Breast epithelium (tissue), 3 donors: ENCODE measurements at regions not wholly inside any gene's neighbourhood (a gene's known extent, or its start where the extent isn't known, plus 50 kb on each side); places are given as distances from the start of the nearest gene placed in this dataset.

Experiments used
- CTCF ChIP-seq, 3 donors: fragments of 450-650 bp; IDR thresholded peaks; one replicate each; pipeline ENCODE4 v1.5.1; 2016 to 2017; ENCODE audit warnings: antibody characterized with exemption in 3 of 3, mild to moderate bottlenecking in 3 of 3, moderate library complexity in 3 of 3
- POLR2AphosphoS5 ChIP-seq, 3 donors: sonication (generic); formaldehyde crosslinking; IDR thresholded peaks; one replicate each; pipeline ENCODE4 v1.6.1; 2017; ENCODE audit warnings: antibody characterized with exemption in 3 of 3

DNA sequence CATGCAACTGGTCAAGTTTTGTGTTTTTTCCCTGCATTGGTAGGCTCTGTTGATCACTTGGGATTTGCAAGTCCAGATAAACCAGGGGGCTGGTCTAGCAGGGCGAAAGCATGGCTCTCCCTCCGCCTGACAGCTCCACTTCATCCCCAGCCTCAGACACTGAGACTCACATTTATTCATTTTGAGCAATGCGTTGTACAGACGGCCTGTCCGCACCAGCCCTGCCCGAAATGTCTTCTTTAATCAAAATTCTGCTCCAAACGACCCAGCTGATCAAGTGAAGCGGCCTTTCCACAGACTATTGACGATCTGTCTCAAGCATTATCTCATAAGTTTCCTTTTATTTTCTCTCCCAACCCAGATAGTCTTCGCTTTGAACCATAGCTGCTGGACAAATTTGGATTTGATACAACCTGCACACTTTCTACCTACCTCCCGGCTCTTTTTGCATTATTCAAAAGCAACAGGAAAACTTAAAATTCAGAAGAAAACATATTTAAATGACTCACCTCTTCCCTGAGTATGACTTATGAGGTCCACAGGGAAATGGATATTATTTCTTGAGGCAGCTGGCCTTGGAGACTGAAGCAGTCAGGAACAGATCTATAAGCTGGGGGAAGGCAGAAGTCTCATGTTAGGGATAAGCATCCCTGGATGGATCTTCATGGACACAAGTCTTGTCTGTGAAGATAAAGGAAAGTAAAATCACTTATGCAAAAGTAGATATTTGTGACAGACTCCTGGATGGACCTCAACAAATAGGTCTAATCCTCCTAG lies 498.9 kb upstream of the MGMT start:
- TF ChIP-seq POLR2AphosphoS5 (IDR thresholded peaks at IDR 0.05) (no peak), CTCF (IDR thresholded peaks at IDR 0.05) (no peak)
